ENCODE measurements at regions not wholly inside any gene's neighbourhood (a gene's known extent, or its start where the extent isn't known, plus 50 kb on each side); places are given as distances from the start of the nearest gene placed in this dataset.

DNA sequence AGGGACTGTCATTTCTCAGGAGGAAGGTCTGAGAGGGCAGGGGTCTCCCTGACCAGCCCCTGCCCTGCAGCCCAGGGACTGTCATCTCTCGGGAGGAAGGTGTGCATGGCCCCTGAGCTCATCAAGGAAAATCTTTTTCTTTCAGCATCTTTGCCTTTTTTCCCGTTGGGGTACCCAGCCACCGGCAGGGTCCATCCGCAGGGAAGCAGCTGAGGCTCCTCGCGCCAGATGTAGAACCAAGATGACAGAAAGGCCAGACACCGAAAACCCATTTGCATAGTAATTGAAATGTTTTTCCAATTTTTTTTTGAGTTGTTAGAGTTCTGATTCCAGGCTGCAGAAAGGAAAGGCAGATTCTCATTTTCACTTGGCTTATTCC lies 613.9 kb downstream of the TBC1D22A start:
- no TSS peak for BruUV-seq (replicated peaks)
- no peaks in the 10 kb centered on the region for H3K9me2 ChIP-seq (ENCODE audit: insufficient read depth)
- DNase-seq (ENCODE audit: low read depth, low spot score) (no peak), ATAC-seq (no peak)
- intact Hi-C loops (cut with micrococcal nuclease), result no loop called here
- H3K4me2 ChIP-seq (ENCODE audit: low read length), result no peak overlapping the region
- no peak overlapping the region for H3K4me3 ChIP-seq (replicated peaks in 1 of 2; ENCODE audit: low read depth in 1 of 2, low read length in 2 of 2)
- H3K36me3 ChIP-seq (ENCODE audit: control insufficient read depth in 1 of 2, insufficient read depth in 2 of 2, low read length in 2 of 2), result no peaks in the 10 kb centered on the region
- peaks cover 11% of the 10 kb centered on the region; the same call in 1 of the 2 replicates for H3K27me3 ChIP-seq (ENCODE audit: insufficient read depth, low read length)
- H3K9ac ChIP-seq (ENCODE audit: low read length), result no peak overlapping the region
- no peak overlapping the region for H3K27ac ChIP-seq (ENCODE audit: low read depth, low read length)
- H4K20me1 ChIP-seq (ENCODE audit: insufficient read depth), result no peaks in the 10 kb centered on the region
- ChIA-PET POLR2A (no interaction called here), CTCF (no interaction called here), RAD21 (ENCODE audit: low non-redundant PET in 1 of 2, low total read pairs in 2 of 2, uncharacterized antibody in 2 of 2, unreplicated experiment in 2 of 2) (no interaction called here)
- no peaks in the 10 kb centered on the region for H3K79me2 ChIP-seq (ENCODE audit: insufficient read depth, low read length)
- no peak overlapping the region for H2AFZ ChIP-seq (ENCODE audit: low read depth, low read length, poor library complexity, severe bottlenecking)
- H3K9me3 ChIP-seq (ENCODE audit: control insufficient read depth in 1 of 2, insufficient read depth in 1 of 2, low read depth in 1 of 2, low read length in 2 of 2), result no peaks in the 10 kb centered on the region
- TF ChIP-seq ZNF274 (IDR thresholded peaks at IDR 0.05; ENCODE audit: low read depth, low read length) (no peak), POLR2A (IDR thresholded peaks at IDR 0.05; ENCODE audit: borderline replicate concordance, extremely low read depth, insufficient read depth, insufficient read length) (no peak)
- no peaks in the 10 kb centered on the region for H3K4me1 ChIP-seq (ENCODE audit: control insufficient read depth in 1 of 2, insufficient read depth in 2 of 2, low read length in 2 of 2)

- no peak for ATAC-seq
- Histone ChIP-seq H2AFZ (ENCODE audit: low read depth, low read length, poor library complexity, severe bottlenecking) (no peak overlapping the region), H3K9ac (ENCODE audit: low read length) (no peak overlapping the region), H3K4me1 (ENCODE audit: control insufficient read depth in 1 of 2, insufficient read depth in 2 of 2, low read length in 2 of 2) (peaks cover 0 to 3% of the 10 kb centered on the region in 2 experiments; a peak in 1 of 4 replicates), H4K20me1 (ENCODE audit: insufficient read depth) (no peaks in the 10 kb centered on the region), H3K4me2 (ENCODE audit: low read length) (no peak overlapping the region), H3K9me2 (ENCODE audit: insufficient read depth) (no peaks in the 10 kb centered on the region), H3K9me3 (ENCODE audit: control insufficient read depth in 1 of 2, insufficient read depth in 1 of 2, low read depth in 1 of 2, low read length in 2 of 2) (no peaks in the 10 kb centered on the region), H3K79me2 (ENCODE audit: insufficient read depth, low read length) (no peaks in the 10 kb centered on the region), H3K27me3 (ENCODE audit: insufficient read depth, low read length) (peaks cover 11% of the 10 kb centered on the region; the same call in 1 of the 2 replicates), H3K36me3 (ENCODE audit: control insufficient read depth in 1 of 2, insufficient read depth in 2 of 2, low read length in 2 of 2) (no peaks in the 10 kb centered on the region), H3K4me3 (replicated peaks in 1 of 2; ENCODE audit: low read depth in 1 of 2, low read length in 2 of 2) (no peak overlapping the region), H3K27ac (ENCODE audit: low read depth, low read length) (no peak overlapping the region)
- no peak for DNase-seq (ENCODE audit: low read depth, low spot score)
- TF ChIP-seq ZNF274 (IDR thresholded peaks at IDR 0.05; ENCODE audit: low read depth, low read length) (no peak), ELF1 (IDR thresholded peaks at IDR 0.05; ENCODE audit: borderline replicate concordance, low read depth) (no peak), MAX (IDR thresholded peaks at IDR 0.05) (no peak), YY1 (IDR thresholded peaks at IDR 0.05; ENCODE audit: extremely low read depth, insufficient replicate concordance, low read depth, low read length) (no peak), CEBPB (IDR thresholded peaks at IDR 0.05; ENCODE audit: low read depth) (no peak), JUND (IDR thresholded peaks at IDR 0.05) (no peak), POLR2AphosphoS5 (IDR thresholded peaks at IDR 0.05; ENCODE audit: low read depth, low read length) (no peak), POLR2A (IDR thresholded peaks at IDR 0.05; ENCODE audit: borderline replicate concordance, extremely low read depth, insufficient read depth, insufficient read length) (no peak), ZFX (IDR thresholded peaks at IDR 0.05) (no peak)
- TF ChIP-seq, protein P1, sequence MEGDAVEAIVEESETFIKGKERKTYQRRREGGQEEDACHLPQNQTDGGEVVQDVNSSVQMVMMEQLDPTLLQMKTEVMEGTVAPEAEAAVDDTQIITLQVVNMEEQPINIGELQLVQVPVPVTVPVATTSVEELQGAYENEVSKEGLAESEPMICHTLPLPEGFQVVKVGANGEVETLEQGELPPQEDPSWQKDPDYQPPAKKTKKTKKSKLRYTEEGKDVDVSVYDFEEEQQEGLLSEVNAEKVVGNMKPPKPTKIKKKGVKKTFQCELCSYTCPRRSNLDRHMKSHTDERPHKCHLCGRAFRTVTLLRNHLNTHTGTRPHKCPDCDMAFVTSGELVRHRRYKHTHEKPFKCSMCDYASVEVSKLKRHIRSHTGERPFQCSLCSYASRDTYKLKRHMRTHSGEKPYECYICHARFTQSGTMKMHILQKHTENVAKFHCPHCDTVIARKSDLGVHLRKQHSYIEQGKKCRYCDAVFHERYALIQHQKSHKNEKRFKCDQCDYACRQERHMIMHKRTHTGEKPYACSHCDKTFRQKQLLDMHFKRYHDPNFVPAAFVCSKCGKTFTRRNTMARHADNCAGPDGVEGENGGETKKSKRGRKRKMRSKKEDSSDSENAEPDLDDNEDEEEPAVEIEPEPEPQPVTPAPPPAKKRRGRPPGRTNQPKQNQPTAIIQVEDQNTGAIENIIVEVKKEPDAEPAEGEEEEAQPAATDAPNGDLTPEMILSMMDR (IDR thresholded peaks at IDR 0.05 in 2 of 3, conservative IDR thresholded peaks at IDR 0.05 in 1 of 3; ENCODE audit: borderline replicate concordance in 1 of 3, insufficient read depth in 1 of 3, low read depth in 2 of 3, low read length in 2 of 3), result no peak
- ChIA-PET POLR2A (no interaction called here), CTCF (no interaction called here), RAD21 (ENCODE audit: low non-redundant PET in 1 of 2, low total read pairs in 2 of 2, uncharacterized antibody in 2 of 2, unreplicated experiment in 2 of 2) (no interaction called here)
- intact Hi-C loops (cut with micrococcal nuclease), result no loop called here
- no TSS peak for BruUV-seq (replicated peaks)
Observed at GRCh38 chr22:47375621-47376321, 613.3 kb downstream of the TBC1D22A start.
